ENCODE measurements at regions not wholly inside any gene's neighbourhood (a gene's known extent, or its start where the extent isn't known, plus 50 kb on each side); places are given as distances from the start of the nearest gene placed in this dataset.

GRCh38 chr4:180253419-180253818 is 1989.8 kb upstream of the TENM3 start:
- no peak for TF ChIP-seq EZH2 (IDR thresholded peaks at IDR 0.05; ENCODE audit: borderline replicate concordance, low read depth, low read length, poor library complexity, severe bottlenecking)
- TF ChIP-seq, protein P1, sequence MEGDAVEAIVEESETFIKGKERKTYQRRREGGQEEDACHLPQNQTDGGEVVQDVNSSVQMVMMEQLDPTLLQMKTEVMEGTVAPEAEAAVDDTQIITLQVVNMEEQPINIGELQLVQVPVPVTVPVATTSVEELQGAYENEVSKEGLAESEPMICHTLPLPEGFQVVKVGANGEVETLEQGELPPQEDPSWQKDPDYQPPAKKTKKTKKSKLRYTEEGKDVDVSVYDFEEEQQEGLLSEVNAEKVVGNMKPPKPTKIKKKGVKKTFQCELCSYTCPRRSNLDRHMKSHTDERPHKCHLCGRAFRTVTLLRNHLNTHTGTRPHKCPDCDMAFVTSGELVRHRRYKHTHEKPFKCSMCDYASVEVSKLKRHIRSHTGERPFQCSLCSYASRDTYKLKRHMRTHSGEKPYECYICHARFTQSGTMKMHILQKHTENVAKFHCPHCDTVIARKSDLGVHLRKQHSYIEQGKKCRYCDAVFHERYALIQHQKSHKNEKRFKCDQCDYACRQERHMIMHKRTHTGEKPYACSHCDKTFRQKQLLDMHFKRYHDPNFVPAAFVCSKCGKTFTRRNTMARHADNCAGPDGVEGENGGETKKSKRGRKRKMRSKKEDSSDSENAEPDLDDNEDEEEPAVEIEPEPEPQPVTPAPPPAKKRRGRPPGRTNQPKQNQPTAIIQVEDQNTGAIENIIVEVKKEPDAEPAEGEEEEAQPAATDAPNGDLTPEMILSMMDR (conservative IDR thresholded peaks at IDR 0.05; ENCODE audit: low read depth, low read length) = no peak
